ENCODE measurements at regions not wholly inside any gene's neighbourhood (a gene's known extent, or its start where the extent isn't known, plus 50 kb on each side); places are given as distances from the start of the nearest gene placed in this dataset.

GRCh38 chr3:162487138-162487537, 990.5 kb downstream of the OTOL1 start:
- no peak for DNase-seq

- DNase-seq: no peak
Measured at GRCh38 chr3:162489853-162490252, 993.2 kb downstream of the OTOL1 start.

- DNase-seq: no peak
Measured at GRCh38 chr3:162491952-162492351, 995.3 kb downstream of the OTOL1 start.

DNA sequence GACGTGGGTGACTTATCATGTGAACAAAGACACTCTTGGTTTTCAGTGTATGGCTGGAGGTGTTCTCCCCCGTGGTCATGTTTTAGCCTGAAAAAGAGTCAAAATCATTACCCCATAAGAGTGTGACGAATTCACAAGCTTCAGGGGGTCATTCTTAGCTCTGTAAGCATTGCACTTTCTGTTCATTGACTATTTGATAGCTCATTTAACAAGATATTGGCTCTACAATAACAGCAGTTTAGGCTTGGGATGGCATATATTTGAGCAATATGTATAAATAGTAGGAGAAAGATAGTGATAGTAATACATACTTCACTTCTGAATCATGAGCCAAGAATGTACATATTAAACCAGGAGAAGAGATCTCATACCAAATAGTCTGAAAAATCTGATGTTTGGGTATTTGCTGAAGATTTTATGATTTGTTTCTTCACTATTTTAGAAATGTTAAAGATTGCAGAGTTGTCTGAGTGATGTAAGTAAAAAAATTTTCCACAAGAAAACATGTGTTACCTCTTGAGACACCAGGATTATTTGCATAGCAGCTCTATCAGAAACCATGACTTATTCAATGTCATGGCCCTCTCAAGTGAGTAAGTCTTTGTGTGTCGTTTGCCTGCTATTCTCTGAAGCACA, 996.0 kb downstream of the OTOL1 start:
- DNase-seq: no peak

- no peak for DNase-seq
Measured at GRCh38 chr3:162498626-162499025, 1002.0 kb downstream of the OTOL1 start.

DNA sequence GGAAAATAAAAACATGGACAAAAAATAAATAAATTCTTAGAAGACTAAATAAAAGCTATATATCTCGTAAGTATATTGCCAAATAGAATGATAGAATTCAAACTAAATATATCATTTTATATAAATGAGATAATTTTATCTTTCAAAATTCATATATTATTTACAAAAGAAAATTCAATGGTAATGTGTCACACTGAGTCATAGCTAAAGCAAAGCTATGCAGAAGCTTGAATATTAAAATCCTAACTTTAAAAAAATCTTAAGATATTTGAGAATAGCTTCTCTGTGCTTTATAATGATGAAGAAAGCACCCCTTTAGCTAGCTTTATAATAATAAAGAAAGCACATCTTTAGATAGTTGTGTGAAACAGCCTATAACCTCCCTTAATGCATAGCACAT, 1010.8 kb downstream of the OTOL1 start:
- DNase-seq: no peak

DNA sequence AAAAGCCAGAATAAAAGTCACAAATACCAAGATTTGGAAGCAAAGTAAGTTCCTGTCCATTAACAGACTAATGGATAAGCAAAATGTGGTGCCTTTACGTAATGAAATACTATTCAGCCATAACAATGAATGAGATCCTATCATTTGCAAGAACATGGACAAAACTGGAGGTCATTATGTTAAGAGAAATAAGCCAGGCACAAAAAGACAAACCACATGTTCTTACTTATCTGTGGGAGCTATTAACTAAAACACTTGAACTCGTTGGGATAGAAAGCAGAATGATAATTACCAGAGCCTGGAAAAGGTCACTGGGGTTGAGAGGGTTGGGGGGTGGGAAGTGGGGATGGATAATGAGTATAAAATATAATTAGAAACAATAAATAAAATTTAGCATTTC, 1015.9 kb downstream of the OTOL1 start:
- DNase-seq: no peak

DNA sequence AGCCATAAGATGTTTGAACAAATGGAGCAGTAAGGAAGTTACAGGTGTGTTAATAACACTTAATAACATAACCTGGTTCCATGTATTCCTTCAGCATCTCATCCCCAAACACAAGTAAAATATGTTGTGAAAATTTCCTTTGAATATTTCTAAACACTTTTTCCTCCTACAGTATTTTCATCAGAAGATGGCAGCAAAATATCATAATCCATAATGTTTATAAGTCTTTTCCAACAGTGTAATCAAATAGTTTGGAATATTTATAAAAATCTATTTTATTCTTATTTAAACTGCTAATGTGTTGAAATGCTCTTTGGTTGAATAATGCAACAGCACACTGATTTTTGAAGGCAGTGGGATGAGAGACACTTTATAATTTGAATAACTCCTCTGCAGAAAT, 1020.5 kb downstream of the OTOL1 start:
- no peak for DNase-seq

GRCh38 chr3:162521669-162522068, 1025.1 kb downstream of the OTOL1 start:
- DNase-seq: no peak

GRCh38 chr3:162525066-162525742, 1028.6 kb downstream of the OTOL1 start:
- DNase-seq: no peak

- DNase-seq: no peak
Measured at GRCh38 chr3:162525771-162526170, 1029.2 kb downstream of the OTOL1 start.

GRCh38 chr3:162534431-162534830, 1037.8 kb downstream of the OTOL1 start:
- no peak for DNase-seq

DNA sequence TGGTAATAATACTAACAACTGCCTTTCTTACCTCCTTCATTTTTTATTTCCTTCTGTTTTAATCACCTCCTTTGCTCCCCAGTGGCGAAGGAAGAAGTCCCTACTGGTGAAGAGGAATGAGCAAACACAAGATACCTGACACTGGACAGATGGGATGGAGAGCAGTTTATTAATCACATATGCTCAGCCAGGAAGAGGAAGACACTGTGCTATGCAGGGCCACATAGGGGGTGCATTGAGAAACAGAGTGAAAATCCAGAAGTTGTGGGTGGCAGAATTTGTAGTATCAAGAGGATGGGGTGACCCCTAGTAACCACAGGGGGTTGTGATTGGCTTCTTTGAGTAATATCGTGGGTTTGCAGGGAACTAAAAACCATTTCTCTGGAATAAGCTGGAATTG, 1041.9 kb downstream of the OTOL1 start:
- DNase-seq: no peak

- DNase-seq: no peak
Measured at GRCh38 chr3:162538906-162539305, 1042.3 kb downstream of the OTOL1 start.

GRCh38 chr3:162540421-162540820, 1043.8 kb downstream of the OTOL1 start:
- DNase-seq: no peak

DNA sequence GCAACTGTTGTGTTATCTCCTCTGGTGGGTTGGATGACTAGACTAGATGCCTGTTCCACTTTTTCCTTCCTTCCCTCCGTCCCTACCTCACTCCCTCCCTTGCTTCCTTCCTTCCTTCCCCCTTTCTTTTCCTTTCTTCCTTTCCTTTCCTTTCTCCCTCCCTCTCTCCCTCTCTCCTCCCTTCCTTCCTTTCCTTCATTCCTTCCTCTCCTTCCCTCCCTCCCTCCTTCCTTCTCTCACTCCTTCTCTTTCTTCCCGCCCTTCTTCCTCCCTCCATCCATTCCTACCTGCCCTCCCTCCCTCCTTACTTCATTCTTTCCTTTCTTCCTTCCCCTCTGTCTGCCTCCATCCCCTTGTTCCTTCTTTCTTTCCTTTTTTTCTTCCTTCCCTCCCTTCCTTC, 1045.3 kb downstream of the OTOL1 start:
- DNase-seq: no peak

GRCh38 chr3:162544246-162544645, 1047.6 kb downstream of the OTOL1 start:
- no peak for DNase-seq

- DNase-seq: no peak
Measured at GRCh38 chr3:162546910-162547309, 1050.3 kb downstream of the OTOL1 start.

DNA sequence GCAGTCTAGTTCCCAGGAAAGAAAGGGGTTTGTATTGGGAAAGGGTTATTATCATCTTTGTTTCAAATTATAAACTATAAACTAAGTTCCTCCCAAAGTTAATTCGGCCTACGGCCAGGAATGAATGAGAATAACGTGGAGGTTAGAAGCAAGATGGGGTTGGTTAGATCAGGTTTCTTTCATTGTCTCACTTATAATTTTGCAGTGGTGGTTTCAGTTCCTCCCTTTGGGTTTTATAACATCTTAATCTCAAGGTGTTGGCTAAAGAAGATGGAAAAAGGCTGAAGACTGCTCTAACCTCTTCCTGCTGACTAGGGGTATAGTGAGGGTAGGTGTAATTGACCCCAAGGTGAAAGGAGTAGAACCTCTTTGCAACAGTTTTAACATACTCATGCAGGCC, 1050.7 kb downstream of the OTOL1 start:
- no peak for DNase-seq

GRCh38 chr3:162555761-162556160, 1059.2 kb downstream of the OTOL1 start:
- DNase-seq: no peak

GRCh38 chr3:162558016-162558415, 1061.4 kb downstream of the OTOL1 start:
- no peak for DNase-seq

DNA sequence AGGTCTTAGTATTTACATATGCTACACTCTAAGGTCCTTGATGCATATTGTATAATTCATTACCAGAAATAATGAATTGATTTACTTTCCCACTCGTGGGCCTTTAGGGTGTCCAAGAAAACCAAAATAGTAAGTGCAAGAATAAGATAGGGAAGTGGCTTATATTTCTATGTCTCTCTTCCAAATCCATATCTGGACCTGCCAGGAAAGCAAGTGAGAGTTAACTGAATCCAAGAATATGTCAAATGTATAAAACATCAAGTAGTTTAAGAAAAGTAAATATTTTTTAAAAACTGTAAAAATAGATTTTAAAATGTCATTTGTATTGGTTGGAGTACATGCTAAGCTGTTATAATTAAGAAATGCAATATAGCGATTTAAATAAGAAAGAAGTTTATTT, 1072.1 kb downstream of the OTOL1 start:
- no peak for DNase-seq

DNA sequence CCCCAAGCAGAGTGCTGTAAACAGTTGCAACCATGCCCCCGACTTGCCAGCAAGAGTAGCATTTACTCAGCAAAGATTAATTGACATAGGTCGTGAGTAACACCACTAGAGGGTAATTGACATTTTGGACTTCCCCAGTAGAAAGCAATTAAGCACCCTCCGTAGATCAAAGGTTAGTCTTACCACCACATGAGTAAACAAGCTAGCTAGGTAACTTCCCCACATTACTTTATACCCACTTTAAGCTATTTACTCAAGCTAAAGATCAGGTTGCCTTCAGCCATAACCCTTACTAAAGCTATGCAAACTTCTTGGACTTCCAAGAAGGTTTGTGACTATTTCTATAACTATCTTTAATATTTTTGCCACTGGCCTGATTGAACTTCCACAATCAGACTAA, 1072.7 kb downstream of the OTOL1 start:
- DNase-seq: no peak

GRCh38 chr3:162584986-162585385, 1088.4 kb downstream of the OTOL1 start:
- DNase-seq: no peak

DNA sequence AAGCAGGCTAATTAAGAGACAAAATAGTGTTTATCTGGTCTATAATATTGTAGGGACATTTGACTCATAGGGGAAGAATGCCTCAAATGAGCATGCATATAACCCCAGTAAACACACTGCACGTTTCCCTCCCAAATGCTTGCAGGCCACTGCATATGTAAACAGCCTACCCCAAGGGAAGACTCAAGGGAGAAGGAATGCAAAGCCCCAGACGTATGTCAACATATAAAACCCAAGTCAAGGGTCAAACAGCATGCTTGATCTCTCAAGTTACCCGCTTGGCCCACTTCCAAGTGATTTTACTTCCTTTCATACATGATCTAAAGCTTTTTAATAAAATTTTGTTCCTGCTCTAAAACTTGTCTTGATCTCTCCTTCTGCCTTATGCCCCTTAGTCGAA, 1090.0 kb downstream of the OTOL1 start:
- DNase-seq: no peak

All from MV-4-11 (cell line).